SK-MEL-5 (cell line): ENCODE measurements at regions not wholly inside any gene's neighbourhood (a gene's known extent, or its start where the extent isn't known, plus 50 kb on each side); places are given as distances from the start of the nearest gene placed in this dataset.
A peak's percentile ranks its signal among the peaks of the same experiment; 100 is the strongest.

Source experiments
- DNase-seq: peaks from one replicate; pipeline ENCODE4 v3.0.0-alpha.2; 2016; ENCODE audit warnings: low read depth, low spot score
- in situ Hi-C: cut with HindIII; loops from 2 replicates; pipeline ENCODE4 v1.10.0; 2016; ENCODE audit warnings: low sequenced_read_pairs, high pct_unique_total_duplicates, low pct_unique_long_range_greater_than_20kb

DNA sequence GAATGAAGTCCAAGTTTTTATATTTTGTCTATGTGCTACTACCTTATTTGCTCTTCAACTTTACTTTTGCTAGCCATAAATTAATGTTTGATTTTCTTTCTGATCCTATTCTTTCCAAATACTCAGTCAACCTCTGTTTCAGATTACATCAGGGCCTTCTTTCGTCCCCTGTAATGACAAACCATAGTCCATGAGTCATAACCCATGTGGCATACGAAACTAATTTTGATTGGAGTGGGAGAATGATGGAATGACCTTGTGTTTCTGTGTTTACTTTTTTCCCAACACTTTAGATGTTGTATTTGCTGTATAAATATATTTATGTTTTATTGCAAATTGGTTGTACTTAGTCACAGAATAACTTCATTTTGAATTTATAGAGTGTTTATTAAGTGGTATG lies 1043.1 kb downstream of the DTWD2 start:
- in situ Hi-C loops, result no loop called here
- DNase-seq, result no peak

DNA sequence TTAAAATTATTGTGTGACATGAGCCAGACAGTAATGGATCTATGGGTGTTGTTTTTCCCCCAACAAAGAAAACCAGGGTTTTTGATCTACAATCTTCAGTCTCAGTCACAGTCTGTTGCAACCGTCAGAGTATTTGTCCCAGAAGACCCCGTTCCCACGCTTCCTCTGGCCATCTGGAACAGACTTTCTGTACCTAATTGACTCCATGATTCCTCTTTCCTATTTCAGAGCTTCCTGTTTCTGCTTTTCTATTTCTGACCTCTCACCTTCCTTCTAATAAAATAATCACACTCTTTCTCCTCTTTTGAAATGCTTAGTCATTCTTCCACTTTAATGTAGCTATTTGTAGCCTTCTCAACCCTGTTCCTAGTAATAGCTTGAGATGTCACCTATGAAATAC lies 1044.8 kb downstream of the DTWD2 start:
- in situ Hi-C loops, result no loop called here
- DNase-seq, result no peak

DNA sequence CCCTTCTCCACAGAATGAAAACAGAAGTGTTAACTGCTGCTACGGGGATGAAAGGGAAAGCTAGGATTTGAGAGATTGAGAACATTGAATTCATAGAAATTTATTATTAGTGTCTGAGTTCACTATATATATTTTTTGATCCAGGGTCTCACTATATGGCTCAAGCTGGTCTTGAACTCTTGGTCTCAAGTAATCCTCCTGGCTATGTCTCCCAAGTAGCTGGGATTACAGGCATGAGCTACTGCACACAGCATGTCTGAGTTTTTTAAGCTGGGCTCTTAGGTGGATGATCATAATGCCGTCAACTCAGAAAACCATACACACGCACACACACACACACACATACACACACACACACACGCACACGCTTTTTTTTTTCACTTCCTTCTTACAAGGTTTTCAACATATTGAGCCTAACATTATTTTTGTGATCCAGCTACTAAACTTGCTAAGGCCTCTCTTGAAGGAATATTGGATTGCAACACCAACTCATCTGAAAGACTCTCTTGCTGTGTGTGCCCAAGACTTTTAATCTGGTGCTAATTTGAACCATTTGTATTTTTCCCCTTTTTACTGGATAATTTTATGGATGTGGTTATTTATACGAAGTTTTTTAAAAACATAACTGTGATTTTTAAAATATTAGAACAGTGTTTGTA lies 1045.4 kb downstream of the DTWD2 start:
- no peak for DNase-seq
- in situ Hi-C loops, result no loop called here

DNA sequence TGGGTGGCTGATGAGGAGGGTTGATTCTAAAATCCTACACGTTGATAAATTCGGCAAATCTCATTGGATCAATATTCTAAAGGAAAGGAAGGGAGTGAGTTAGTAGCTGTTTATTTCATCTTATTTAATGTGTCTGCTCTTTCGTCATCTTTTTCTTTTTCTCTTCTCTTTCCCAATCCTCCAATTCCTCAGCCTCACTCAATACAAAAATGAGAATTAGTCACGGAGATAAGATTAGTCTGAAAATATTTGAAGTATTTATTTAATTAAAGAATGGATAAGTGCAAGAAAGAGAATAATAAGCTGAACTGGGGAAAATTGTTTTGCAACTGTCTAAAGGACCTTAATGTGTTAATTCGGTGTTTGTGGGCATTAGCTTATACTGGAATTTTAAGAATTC lies 1095.1 kb downstream of the DTWD2 start:
- in situ Hi-C loops, result no loop called here
- DNase-seq, result no peak

DNA sequence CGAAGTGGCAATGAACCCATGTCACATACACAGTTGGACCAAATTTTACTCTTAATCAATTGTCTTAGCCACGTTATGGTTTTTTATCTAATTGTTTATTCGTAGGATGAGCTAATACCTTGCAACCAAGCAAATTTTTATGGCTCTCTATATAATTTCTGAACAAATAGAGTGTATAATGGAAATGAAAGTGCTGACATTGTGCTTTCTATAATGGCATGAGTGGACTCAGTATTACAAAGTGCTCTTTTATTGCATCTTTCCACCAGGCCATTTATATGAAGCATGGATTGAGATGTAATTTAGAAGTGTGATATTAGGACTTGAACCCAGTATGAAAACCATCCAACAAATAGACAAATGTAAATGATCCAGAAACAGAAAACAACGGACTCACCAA lies 1096.0 kb downstream of the DTWD2 start:
- in situ Hi-C loops, result no loop called here
- DNase-seq, result no peak

DNA sequence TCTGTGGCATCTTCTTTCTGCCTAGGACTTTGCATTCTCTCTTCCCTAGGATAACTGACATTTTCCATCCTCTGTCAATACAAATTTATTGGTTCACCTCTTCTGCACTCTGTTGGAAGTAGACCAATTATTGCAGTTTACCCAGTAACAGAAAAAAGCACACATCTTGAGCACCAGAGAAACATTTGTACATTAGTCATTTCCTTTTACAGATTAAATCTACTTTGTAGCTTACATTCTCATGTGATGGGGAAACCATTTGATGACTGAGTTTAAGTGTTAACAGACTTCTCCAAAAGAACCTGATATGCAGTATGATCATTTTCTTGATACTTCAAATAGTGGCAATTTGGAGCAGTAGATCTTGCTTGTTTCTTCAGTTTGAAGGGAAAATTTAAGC lies 1098.8 kb downstream of the DTWD2 start:
- in situ Hi-C loops, result no loop called here
- DNase-seq, result no peak

DNA sequence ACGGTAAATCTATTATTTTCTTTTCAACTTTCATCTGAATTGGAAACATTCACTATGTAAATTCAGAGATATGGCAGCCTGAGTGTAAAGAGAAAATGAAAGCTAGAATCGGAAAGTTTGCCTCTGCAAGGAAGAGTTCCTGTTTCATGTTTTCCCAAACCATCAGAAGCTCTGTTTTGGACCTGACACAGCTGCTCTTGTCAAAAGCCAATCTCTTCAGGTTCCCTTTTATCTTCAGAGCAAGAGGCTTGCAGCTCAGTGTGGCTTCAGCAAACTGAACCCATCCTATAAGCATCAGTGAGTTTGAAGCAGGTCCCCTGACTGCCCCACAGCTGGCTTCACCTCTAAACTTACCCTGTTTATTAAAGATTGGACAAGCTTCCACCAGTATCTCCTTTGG lies 1099.7 kb downstream of the DTWD2 start:
- DNase-seq, result no peak
- in situ Hi-C loops, result no loop called here

DNA sequence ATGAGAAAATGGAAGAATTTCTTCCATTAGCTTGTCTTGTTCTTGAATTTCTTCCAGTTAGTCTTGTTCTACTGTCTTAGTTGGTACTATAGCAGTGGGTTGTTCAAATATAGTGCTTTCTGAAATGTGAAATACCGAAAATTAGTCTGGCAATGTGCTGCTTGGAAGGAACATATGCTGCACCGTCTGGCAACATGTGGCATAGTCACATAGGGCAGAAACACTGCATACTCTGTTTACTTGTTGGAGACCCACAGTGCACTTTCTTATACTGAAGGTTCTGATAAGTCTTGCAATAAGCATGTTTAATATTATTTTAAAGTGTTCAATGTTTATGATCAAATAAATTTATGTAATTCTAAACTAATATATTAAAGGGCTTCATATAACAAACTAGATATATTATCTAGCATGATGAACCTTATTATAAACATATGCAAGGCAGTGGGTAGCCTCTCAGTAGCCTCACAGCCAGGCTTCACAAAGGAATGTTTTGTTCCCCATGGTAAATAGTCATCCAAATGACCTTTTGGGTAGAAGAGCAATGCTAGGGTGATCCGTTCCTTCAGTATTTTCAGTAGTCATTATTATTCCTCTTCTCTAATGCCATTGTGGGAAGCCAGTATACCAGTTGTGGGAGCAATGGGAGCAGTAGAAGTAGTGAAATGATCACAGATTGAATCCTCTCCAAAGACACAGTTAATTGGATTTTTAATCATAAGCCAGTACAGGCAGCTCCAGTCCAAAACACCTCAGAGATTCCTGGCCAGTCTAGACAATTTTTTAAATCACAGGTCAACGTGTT lies 1106.7 kb downstream of the DTWD2 start:
- in situ Hi-C loops, result no loop called here
- DNase-seq, result peak; percentile 87

DNA sequence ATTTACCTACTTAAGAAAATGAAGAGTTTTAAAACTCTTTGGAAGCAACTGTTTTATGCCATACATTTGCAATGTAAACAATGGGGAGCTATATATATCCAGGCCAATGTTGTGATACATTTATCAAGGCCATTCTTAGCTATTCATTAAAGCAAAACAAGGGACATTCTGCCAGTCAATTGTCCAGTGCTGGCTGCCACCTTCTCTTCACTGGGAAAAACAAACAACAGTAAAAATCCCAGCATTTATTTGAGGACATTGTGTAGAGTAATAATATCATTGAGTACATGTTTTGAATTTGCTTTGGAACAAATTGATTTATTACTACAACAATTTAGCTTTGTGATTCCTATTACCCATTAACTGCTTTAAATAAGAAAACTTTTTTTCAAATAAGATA lies 1107.4 kb downstream of the DTWD2 start:
- in situ Hi-C loops, result no loop called here

DNA sequence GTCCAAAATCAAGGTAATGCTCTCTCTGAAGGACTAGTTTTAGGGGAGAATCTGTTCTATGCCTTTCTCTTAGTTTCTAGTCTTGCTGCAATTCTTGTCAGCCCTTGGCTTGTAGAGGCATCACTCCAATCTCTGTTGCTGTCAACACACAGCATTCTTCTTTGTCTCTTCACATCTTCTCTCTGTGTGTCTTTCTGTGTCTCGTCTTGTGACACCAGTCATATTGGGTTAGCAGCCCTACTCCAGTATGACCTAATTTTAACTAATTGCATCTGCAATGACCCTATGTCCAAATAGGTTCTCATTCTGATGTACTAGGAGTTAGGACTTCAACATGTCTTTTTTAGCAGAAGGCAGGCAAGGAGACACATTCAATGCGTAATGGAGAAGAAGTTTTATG lies 1110.6 kb downstream of the DTWD2 start:
- in situ Hi-C loops, result no loop called here
- DNase-seq, result no peak

More for the DNA sequence above, 1107.4 kb downstream of the DTWD2 start:
- no peak for DNase-seq

DNA sequence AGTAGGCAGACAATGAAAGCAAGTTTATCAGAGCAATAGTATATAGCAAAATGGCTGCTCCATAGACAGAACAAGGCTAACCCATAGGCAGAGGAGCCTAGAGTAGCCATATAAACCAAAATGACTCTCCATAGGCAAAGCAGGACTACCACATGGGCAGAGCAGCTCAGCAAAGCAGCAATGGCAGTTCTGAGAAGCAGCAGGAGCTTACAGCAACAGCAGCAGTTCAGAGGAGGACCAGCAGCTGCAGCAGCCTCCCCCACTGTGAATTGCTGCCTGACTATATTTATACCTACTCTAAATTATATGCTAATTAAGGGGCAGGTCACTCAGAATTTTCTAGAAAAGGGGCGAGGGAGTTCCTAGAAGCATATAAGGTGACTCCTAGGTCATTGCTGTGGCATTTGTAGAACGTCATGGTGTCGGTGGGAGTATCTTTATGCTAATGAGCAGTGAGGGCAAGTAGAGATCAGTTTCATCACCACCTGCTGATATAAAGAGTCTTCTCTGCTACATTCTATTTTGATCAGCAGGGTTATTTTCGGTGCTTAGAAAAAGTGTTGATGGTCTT lies 1115.5 kb downstream of the DTWD2 start:
- in situ Hi-C loops, result no loop called here
- DNase-seq, result no peak

DNA sequence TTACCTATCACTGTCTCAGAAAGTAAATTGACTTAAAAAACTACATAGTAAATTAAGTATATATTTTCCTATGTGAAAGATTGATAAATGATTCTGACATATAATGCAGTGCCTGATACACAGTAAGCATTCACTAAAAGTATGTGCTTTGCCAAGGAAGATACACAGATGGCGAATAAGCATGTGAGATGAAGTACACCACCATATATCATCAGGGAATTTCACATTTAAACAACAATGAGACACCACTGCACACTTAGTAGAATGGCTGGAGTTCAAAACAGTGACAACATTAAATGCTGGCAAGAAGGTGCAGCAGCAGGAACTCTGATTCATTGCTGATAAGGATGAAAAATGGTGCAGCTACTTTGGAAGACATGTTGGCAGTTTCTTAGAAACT lies 1118.8 kb downstream of the DTWD2 start:
- no peak for DNase-seq
- in situ Hi-C loops, result no loop called here

DNA sequence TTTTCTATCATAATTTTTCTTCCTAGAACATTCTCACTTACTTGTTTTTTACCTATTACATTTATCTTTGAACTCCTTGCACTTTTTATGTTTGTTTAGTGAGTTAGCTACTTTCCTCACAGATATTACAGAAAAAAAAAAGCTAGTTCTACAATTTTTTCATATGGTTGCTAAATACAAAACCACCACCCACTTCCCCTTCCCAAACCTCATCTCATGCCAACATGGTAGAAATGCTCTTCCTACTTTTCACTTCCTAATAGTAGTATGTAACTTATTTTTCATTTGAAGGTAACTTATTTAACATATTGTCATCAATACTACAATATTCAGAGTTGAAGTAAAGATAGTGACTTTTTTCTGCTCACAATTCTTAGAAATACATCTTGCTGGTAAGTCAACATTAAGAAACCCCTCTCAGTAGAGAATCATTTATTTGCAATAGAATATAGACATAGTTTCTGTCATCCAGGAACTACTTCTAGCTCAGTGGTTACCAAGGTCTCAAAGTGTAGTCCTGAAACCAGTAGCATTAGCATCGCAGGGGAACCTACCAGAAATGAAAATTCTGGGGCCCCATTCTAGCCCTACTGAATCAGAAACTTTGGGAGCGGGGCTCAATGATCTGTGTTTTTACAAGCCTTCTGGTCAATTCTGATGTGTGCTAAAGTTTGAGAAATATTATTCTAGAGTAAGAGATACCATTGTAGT lies 1124.6 kb downstream of the DTWD2 start:
- DNase-seq, result no peak

DNA sequence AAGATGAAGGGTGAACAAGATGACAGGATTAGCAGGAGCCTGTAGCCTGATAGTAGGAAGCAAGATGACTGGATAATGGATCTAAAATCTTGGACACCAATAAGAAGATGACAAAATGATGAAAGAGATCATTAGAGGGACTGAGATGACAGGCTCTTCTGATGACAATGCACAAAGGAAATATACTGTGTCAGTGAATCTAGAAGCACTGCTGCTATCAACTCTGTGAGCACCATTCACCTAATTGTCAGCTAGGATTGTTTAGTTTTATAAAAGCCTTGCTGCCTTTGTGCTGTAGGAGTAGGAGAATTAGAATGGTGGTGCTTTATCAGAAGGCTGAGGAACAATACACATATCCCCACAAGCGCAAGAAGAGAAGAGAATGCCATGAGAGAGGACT lies 1127.8 kb downstream of the DTWD2 start:
- in situ Hi-C loops, result no loop called here
- no peak for DNase-seq

More for the DNA sequence above, 1124.6 kb downstream of the DTWD2 start:
- in situ Hi-C loops, result no loop called here

DNA sequence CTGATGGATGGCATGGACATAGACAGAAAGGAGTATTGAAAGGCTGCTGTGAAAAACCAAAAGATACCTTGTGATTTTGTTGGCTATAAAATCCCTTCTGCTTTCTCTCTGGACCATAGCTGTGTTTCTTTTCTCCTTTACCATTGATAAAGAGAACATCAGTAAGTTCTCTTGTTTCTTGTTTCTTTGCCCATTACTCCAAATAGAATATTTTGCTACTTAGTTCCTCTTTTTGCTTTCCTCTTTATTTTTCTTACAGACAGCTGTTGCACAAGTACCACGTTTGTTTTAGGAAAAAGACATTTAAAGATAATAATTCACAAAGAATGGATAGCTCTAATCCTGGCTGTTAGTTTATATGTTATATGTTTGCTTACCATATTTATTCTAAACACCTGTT lies 1129.2 kb downstream of the DTWD2 start:
- in situ Hi-C loops, result no loop called here
- no peak for DNase-seq

DNA sequence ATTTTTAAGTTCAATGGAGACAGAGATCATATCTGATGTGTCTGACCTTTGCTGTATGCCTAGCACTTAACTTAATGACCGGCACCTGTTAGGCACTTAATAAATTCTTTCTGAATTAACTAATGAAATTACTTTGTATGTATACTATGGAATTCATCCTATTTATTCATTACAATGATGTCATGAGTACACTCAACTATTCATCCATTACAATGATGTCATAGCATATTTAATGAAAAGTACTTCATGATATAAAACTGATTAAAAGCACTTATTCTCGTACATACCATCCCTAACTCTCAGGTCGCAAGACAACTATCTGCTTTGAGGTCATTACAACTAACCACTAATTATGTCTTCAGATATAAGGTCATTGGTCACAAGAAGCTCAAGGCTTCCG lies 1131.6 kb downstream of the DTWD2 start:
- in situ Hi-C loops, result no loop called here
- no peak for DNase-seq

DNA sequence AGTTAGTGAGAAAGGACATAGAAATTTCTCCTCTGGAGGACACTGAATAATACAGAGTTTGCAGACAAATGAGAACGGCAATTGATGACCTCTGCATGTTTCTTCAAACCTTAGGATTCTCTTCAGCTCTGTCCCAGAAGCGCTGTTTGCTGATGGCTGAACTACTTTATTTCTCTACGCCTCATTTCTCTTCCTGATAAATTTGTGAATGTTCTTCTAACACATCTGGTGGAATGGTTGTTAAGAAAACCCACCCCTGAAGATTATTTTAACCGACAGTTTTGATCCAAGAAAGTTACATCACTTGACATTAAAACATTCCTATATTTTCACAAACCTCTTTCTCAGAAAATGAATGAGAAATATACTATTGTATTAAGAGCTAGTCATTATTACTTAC lies 1150.6 kb downstream of the DTWD2 start:
- in situ Hi-C loops, result no loop called here
- DNase-seq, result no peak

DNA sequence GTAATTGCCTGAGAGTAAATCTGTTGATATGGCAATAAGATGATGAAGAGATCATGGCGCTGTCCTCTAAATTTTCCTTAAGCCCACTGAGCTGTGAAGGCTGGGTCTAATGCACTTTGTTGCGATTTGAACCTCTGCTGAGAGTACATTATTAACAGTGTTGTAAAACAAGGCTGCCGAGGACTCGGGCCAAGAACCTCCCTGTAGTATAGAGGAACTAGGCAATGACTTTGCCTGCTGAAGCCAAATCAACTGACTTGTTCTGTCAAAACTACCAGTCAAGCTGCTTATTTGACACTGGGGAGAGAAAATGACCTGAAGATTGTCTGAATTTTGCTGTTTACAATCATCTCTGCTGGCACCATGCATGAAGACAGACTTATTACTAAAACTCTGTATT lies 1154.7 kb downstream of the DTWD2 start:
- in situ Hi-C loops, result no loop called here
- DNase-seq, result no peak
